H1 (cell line): ENCODE measurements at regions not wholly inside any gene's neighbourhood (a gene's known extent, or its start where the extent isn't known, plus 50 kb on each side); places are given as distances from the start of the nearest gene placed in this dataset.

Experiments
- CTCF ChIA-PET: fragments of 300-600 bp; sonication (Branson Sonifier 250); formaldehyde crosslinking; loops from one replicate; lab custom pipeline; 2021; ENCODE audit not compliant: partially characterized antibody; lab: Charles Lee
- POLR2A ChIA-PET: fragments of 300-600 bp; sonication (Branson Sonifier 250); formaldehyde crosslinking; loops from one replicate; lab custom pipeline; 2021; ENCODE audit warnings: inconsistent platforms; ENCODE audit not compliant: partially characterized antibody; lab: Charles Lee
- DNase-seq, 2 experiments: peaks; one replicate each; pipeline versions ENCODE4 v3.0.0 to v3.0.0-alpha.2; 2010 to 2022; ENCODE audit warnings: low spot score in 2 of 2, low read depth in 1 of 2, mixed read lengths in 1 of 2
- FAIRE-seq: peaks from 2 replicates; lab custom pipeline; 2011; peaks lifted over from hg19 to GRCh38; lab: Jason Lieb, UNC
- H2AFZ ChIP-seq: 2 replicates; pipeline ENCODE4 v1.8.1; 2012; ENCODE audit warnings: low read length, inconsistent platforms
- H2AK5ac ChIP-seq: 2 replicates; pipeline ENCODE4 v1.6.1; 2013; ENCODE audit warnings: low read depth, low read length
- H2BK120ac ChIP-seq: replicated peaks from 2 replicates; pipeline ENCODE3; 2013; ENCODE audit warnings: low read depth, low read length, inconsistent platforms
- H2BK12ac ChIP-seq: 2 replicates; pipeline ENCODE4 v1.6.1; 2013; ENCODE audit warnings: low read depth, low read length
- H2BK15ac ChIP-seq: 2 replicates; pipeline ENCODE4 v1.6.1; 2013; ENCODE audit warnings: low read length
- H2BK20ac ChIP-seq: 2 replicates; pipeline ENCODE4 v1.6.1; 2013; ENCODE audit warnings: low read length
- H2BK5ac ChIP-seq: 2 replicates; pipeline ENCODE4 v1.6.1; 2013; ENCODE audit warnings: low read depth, low read length
- H3K14ac ChIP-seq: 2 replicates; pipeline ENCODE4 v1.6.1; 2013; ENCODE audit warnings: inconsistent platforms; ENCODE audit not compliant: insufficient read length
- H3K18ac ChIP-seq: 2 replicates; pipeline ENCODE4 v1.6.1; 2013; ENCODE audit warnings: low read length; ENCODE audit errors: extremely low read depth
- H3K23ac ChIP-seq: 2 replicates; pipeline ENCODE4 v1.6.1; 2013; ENCODE audit warnings: inconsistent platforms; ENCODE audit not compliant: insufficient read length
- H3K23me2 ChIP-seq: 2 replicates; pipeline ENCODE4 v1.6.1; 2013; ENCODE audit warnings: low read depth, low read length
- H3K27ac ChIP-seq: 2 replicates; pipeline ENCODE4 v1.6.1; 2011; ENCODE audit warnings: low read depth, low read length, inconsistent platforms
- H3K27me3 ChIP-seq, 4 experiments: replicated peaks in 1 of 4; 1 replicate in 1 of 4; 2 replicates in 3 of 4; pipeline versions ENCODE4 v1.6.1 to v1.8.1; 2011 to 2013; ENCODE audit warnings: low read length in 3 of 4, mild to moderate bottlenecking in 3 of 4, inconsistent platforms in 2 of 4, mixed read lengths in 2 of 4, moderate library complexity in 1 of 4; ENCODE audit not compliant: control insufficient read depth in 3 of 4, insufficient read depth in 3 of 4; ENCODE audit errors: extremely low read depth in 1 of 4
- H3K36me3 ChIP-seq, 4 experiments: 2 replicates each; pipeline versions ENCODE4 v1.6.1 to v1.8.1; 2011 to 2013; ENCODE audit warnings: mild to moderate bottlenecking in 4 of 4, low read length in 3 of 4, moderate library complexity in 2 of 4, control low read depth in 1 of 4, inconsistent platforms in 1 of 4; ENCODE audit not compliant: insufficient read depth in 4 of 4, control insufficient read depth in 2 of 4
- H3K4ac ChIP-seq: replicated peaks from 2 replicates; pipeline ENCODE3; 2013; ENCODE audit warnings: low read length, low read depth, mixed read lengths, inconsistent platforms; ENCODE audit not compliant: insufficient read length
- H3K4me1 ChIP-seq, 4 experiments: replicated peaks in 1 of 4; 1 replicate in 1 of 4; 2 replicates in 3 of 4; pipeline versions ENCODE4 v1.6.1 to v1.8.1; 2011 to 2013; ENCODE audit warnings: low read length in 3 of 4, inconsistent platforms in 2 of 4, mixed read lengths in 1 of 4; ENCODE audit not compliant: insufficient read depth in 4 of 4, control insufficient read depth in 3 of 4
- H3K4me2 ChIP-seq, 2 experiments: 2 replicates each; pipeline versions ENCODE4 v1.6.1 to v1.8.1; 2011 to 2013; ENCODE audit warnings: low read depth in 2 of 2, low read length in 2 of 2, control low read depth in 1 of 2, inconsistent platforms in 1 of 2, mild to moderate bottlenecking in 1 of 2; ENCODE audit not compliant: insufficient read depth in 1 of 2
- H3K4me3 ChIP-seq, 4 experiments: fragments of 200-600, 300-600 bp in 1 of 4; sonication (generic), shearing (Covaris generic), sonication (Bioruptor Twin) in 1 of 4; 2 replicates each; pipeline versions ENCODE4 v1.5.1 to v1.8.1; 2011 to 2016; ENCODE audit warnings: low read length in 4 of 4, low read depth in 3 of 4, control low read depth in 2 of 4, inconsistent platforms in 2 of 4, mild to moderate bottlenecking in 2 of 4, mixed read lengths in 1 of 4, moderate library complexity in 1 of 4; ENCODE audit not compliant: insufficient read depth in 2 of 4; ENCODE audit errors: extremely low read depth in 1 of 4
- H3K56ac ChIP-seq: replicated peaks from 2 replicates; pipeline ENCODE3; 2013; ENCODE audit warnings: low read depth, mild to moderate bottlenecking, mixed read lengths, low read length, inconsistent platforms; ENCODE audit not compliant: insufficient read length
- H3K79me1 ChIP-seq: 2 replicates; pipeline ENCODE4 v1.6.1; 2013; ENCODE audit warnings: low read depth, low read length, control low read depth
- H3K79me2 ChIP-seq, 2 experiments: 2 replicates each; pipeline versions ENCODE4 v1.6.1 to v1.8.1; 2012 to 2013; ENCODE audit warnings: low read length in 2 of 2, mild to moderate bottlenecking in 2 of 2, inconsistent platforms in 1 of 2; ENCODE audit not compliant: insufficient read depth in 2 of 2, control insufficient read depth in 1 of 2
- H3K9ac ChIP-seq, 4 experiments: replicated peaks in 1 of 4; 1 replicate in 1 of 4; 2 replicates in 3 of 4; pipeline versions ENCODE4 v1.6.1 to v1.8.1; 2011 to 2013; ENCODE audit warnings: low read depth in 3 of 4, low read length in 3 of 4, control low read depth in 2 of 4, mild to moderate bottlenecking in 2 of 4, moderate library complexity in 2 of 4, inconsistent platforms in 1 of 4; ENCODE audit errors: extremely low read depth in 1 of 4
- H3K9me3 ChIP-seq, 2 experiments: 2 replicates each; pipeline versions ENCODE4 v1.6.1 to v1.8.1; 2012 to 2013; ENCODE audit warnings: mild to moderate bottlenecking in 2 of 2, moderate library complexity in 2 of 2, control low read depth in 1 of 2, inconsistent platforms in 1 of 2, low read depth in 1 of 2, low read length in 1 of 2, mixed read lengths in 1 of 2; ENCODE audit not compliant: insufficient read depth in 2 of 2
- H4K20me1 ChIP-seq, 2 experiments: replicated peaks in 1 of 2; 2 replicates each; pipeline versions ENCODE3 to v1.8.1; 2011 to 2013; ENCODE audit warnings: inconsistent platforms in 2 of 2, low read length in 2 of 2, mild to moderate bottlenecking in 1 of 2; ENCODE audit not compliant: insufficient read depth in 2 of 2, control insufficient read depth in 1 of 2
- H4K5ac ChIP-seq: 2 replicates; pipeline ENCODE4 v1.6.1; 2013; ENCODE audit warnings: low read length, low read depth, mixed read lengths, inconsistent platforms; ENCODE audit not compliant: insufficient read length
- H4K8ac ChIP-seq: 2 replicates; pipeline ENCODE4 v1.8.0; 2013; ENCODE audit warnings: mild to moderate bottlenecking, moderate library complexity, low read length, inconsistent platforms; ENCODE audit not compliant: insufficient read depth; ENCODE audit errors: extremely low read depth
- H4K91ac ChIP-seq: replicated peaks from 2 replicates; pipeline ENCODE3; 2013; ENCODE audit warnings: low read length, mixed read lengths, inconsistent platforms; ENCODE audit not compliant: insufficient read length
- CBX5 ChIP-seq: fragments of 300-800, 300-1000 bp; sonication (generic); IDR thresholded peaks from 2 replicates; pipeline ENCODE4 v1.7.1; 2016; ENCODE audit warnings: antibody characterized with exemption, low read length, low read depth
- WGBS, 2 experiments: shearing (Covaris generic) in 1 of 2; methylation state at CpG; one replicate each; pipeline versions ENCODE4 v1.1.6 to v1.1.7; 2013 to 2015; ENCODE audit warnings: low lambda C conversion rate in 2 of 2, mixed read lengths in 2 of 2, inconsistent platforms in 1 of 2, low coverage in 1 of 2, missing lambda C conversion rate in 1 of 2; ENCODE audit not compliant: insufficient replicate concordance in 2 of 2, insufficient coverage in 1 of 2, insufficient read length in 1 of 2; ENCODE audit errors: extremely low coverage in 1 of 2, missing lambda C conversion rate in 1 of 2; 5-methylcytosine and 5-hydroxymethylcytosine counted together

GRCh38 chr11:129729823-129730222 is 85.8 kb upstream of the TMEM45B start:
- H3K56ac ChIP-seq = no peak overlapping the region
- ChIA-PET POLR2A (interaction anchor here (1.0 kb wide), 1 partner anchor 9 kb away, joined by 4 read pairs; no protein-coding TSS in a partner anchor), CTCF (interaction anchor here (1.5 to 3.5 kb wide), 4 partner anchors 13 to 20 kb away, joined by 3 to 10 read pairs (median 8); no protein-coding TSS in a partner anchor)
- H3K79me2 ChIP-seq = no peaks in the 10 kb centered on the region
- DNase-seq (no peak), FAIRE-seq (no peak)
- no peak overlapping the region for H4K8ac ChIP-seq
- H4K91ac ChIP-seq = no peak overlapping the region
- no peak for TF ChIP-seq CBX5
- H3K9ac ChIP-seq = no peak overlapping the region
- H3K36me3 ChIP-seq = no peaks in the 10 kb centered on the region
- H2BK15ac ChIP-seq = no peak overlapping the region
- H2AFZ ChIP-seq = 0 out of 2 replicates have a peak overlapping the region, but pooled peaks have one; percentile 53
- H2BK20ac ChIP-seq = no peak overlapping the region
- H3K9me3 ChIP-seq = no peaks in the 10 kb centered on the region
- no peaks in the 10 kb centered on the region for H3K79me1 ChIP-seq
- H3K4ac ChIP-seq = no peak overlapping the region
- H4K20me1 ChIP-seq = no peaks in the 10 kb centered on the region
- no peak overlapping the region for H3K4me2 ChIP-seq
- H3K27ac ChIP-seq = no peak overlapping the region
- WGBS, 2 experiments = 90% methylated on average over 10 of the region's 10 CpGs; no CpG with 5 or more reads in 1 of the 2 experiments
- H4K5ac ChIP-seq = no peak overlapping the region
- H2BK12ac ChIP-seq = no peak overlapping the region
- H3K23ac ChIP-seq = no peak overlapping the region
- H3K4me3 ChIP-seq = no peak overlapping the region
- H3K18ac ChIP-seq = no peak overlapping the region
- H3K4me1 ChIP-seq = no peaks in the 10 kb centered on the region
- no peak overlapping the region for H2BK5ac ChIP-seq
- no peak overlapping the region for H2BK120ac ChIP-seq
- no peak overlapping the region for H3K14ac ChIP-seq
- no peaks in the 10 kb centered on the region for H3K27me3 ChIP-seq
- peaks cover 2% of the 10 kb centered on the region; the same call in 1 of the 2 replicates for H3K23me2 ChIP-seq
- H2AK5ac ChIP-seq = no peak overlapping the region
